MCF 10A (cell line): ENCODE measurements at regions not wholly inside any gene's neighbourhood (a gene's known extent, or its start where the extent isn't known, plus 50 kb on each side); places are given as distances from the start of the nearest gene placed in this dataset.

Experiments used
- BruUV-seq: library from RNA; stranded (reverse); fragments of 400-500 nt; replicated peaks from 2 replicates; lab custom pipeline; 2021; lab: Mats Ljungman, UMichigan
- CTCF ChIA-PET: fragments of 300-600 bp; sonication (Branson Sonifier 250); formaldehyde crosslinking; extraction: SDS; loops from one replicate; lab custom pipeline; 2021; ENCODE audit warnings: antibody characterized with exemption, inconsistent platforms; lab: Yijun Ruan, JAX
- POLR2A ChIA-PET: fragments of 300-600, 350-650 bp; sonication (Branson Sonifier 250); formaldehyde crosslinking; extraction: SDS; loops from one replicate; lab custom pipeline; 2020; ENCODE audit warnings: antibody characterized with exemption, inconsistent platforms; lab: Yijun Ruan, JAX
- DNase-seq: peaks from one replicate; pipeline ENCODE4 v3.0.0-alpha.2; 2018; ENCODE audit not compliant: unreplicated experiment
- H3K27ac Mint-ChIP-seq: one replicate; pipeline ENCODE4 v1.8.0; 2022; ENCODE audit warnings: mild to moderate bottlenecking, low read depth, mixed read lengths; ENCODE audit not compliant: unreplicated experiment
- H3K27me3 Mint-ChIP-seq: one replicate; pipeline ENCODE4 v1.8.0; 2022; ENCODE audit warnings: mixed read lengths; ENCODE audit not compliant: insufficient read depth, unreplicated experiment
- H3K36me3 Mint-ChIP-seq: one replicate; pipeline ENCODE4 v1.8.0; 2022; ENCODE audit warnings: mild to moderate bottlenecking, moderate library complexity, mixed read lengths; ENCODE audit not compliant: insufficient read depth, unreplicated experiment
- H3K4me1 Mint-ChIP-seq: one replicate; pipeline ENCODE4 v1.8.0; 2022; ENCODE audit warnings: mixed read lengths; ENCODE audit not compliant: insufficient read depth, unreplicated experiment
- H3K4me3 Mint-ChIP-seq: one replicate; pipeline ENCODE4 v1.8.0; 2022; ENCODE audit warnings: mild to moderate bottlenecking, moderate library complexity, mixed read lengths; ENCODE audit not compliant: unreplicated experiment
- H3K9me3 Mint-ChIP-seq: one replicate; pipeline ENCODE4 v1.8.0; 2022; ENCODE audit warnings: mixed read lengths; ENCODE audit not compliant: unreplicated experiment
- CTCF ChIP-seq: fragments of 200-600 bp; IDR thresholded peaks from one replicate; pipeline ENCODE4 v1.8.0; 2022; ENCODE audit warnings: antibody characterized with exemption, mild to moderate bottlenecking; ENCODE audit not compliant: unreplicated experiment
- intact Hi-C: fragments of 100-400 bp; cut with micrococcal nuclease; formaldehyde crosslinking; loops from 2 replicates; pipeline ENCODE4 v1.14.1; 2022

DNA sequence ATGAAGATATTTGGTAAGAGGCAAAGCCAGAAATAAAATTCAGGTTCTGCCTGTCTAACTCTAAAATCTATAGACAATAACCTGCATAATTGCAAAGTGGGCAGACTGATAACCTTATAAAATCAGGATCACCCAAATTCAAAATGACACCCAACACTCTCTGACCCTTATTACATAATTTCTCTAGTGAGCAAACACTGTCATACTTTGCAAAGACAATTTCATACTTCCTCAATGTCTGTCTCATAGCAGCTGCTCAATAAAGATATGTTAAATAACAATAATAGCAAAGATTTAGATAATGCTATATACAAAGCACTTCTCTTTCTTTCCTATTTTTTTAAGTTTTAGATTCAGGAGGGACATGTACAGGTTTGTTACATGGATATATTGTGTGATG lies 118.5 kb downstream of the UCHL5 start:
- Mint-ChIP-seq H3K27ac (no peak overlapping the region), H3K36me3 (no peaks in the 10 kb centered on the region), H3K4me1 (peaks cover 5% of the 10 kb centered on the region), H3K4me3 (no peak overlapping the region), H3K27me3 (no peaks in the 10 kb centered on the region), H3K9me3 (no peaks in the 10 kb centered on the region)
- DNase-seq: no peak
- POLR2A ChIA-PET: interaction anchor here (1.0 to 2.7 kb wide), 2 partner anchors 33 to 133 kb away, joined by 3 to 10 read pairs; no protein-coding TSS in a partner anchor
- no TSS peak for BruUV-seq
- TF ChIP-seq CTCF: no peak
- intact Hi-C loops: no loop called here
- CTCF ChIA-PET: interaction anchor here (1.5 kb wide), 1 partner anchor 33 kb away, joined by 10 read pairs; no protein-coding TSS in a partner anchor

GRCh38 chr1:192941722-192942411 lies 117.3 kb downstream of the UCHL5 start:
- intact Hi-C loops: no loop called here
- no peak overlapping the region for H3K4me3 Mint-ChIP-seq
- no peak for DNase-seq
- no peaks in the 10 kb centered on the region for H3K9me3 Mint-ChIP-seq
- no TSS peak for BruUV-seq
- no peaks in the 10 kb centered on the region for H3K27me3 Mint-ChIP-seq
- no peak overlapping the region for H3K27ac Mint-ChIP-seq
- no peaks in the 10 kb centered on the region for H3K36me3 Mint-ChIP-seq
- no peak for TF ChIP-seq CTCF
- peaks cover 5% of the 10 kb centered on the region for H3K4me1 Mint-ChIP-seq
- CTCF ChIA-PET: interaction anchor here (0.7 to 1.5 kb wide), 3 partner anchors 10 to 503 kb away, joined by 4 to 10 read pairs (median 5); no protein-coding TSS in a partner anchor
- POLR2A ChIA-PET: interaction anchor here (0.5 to 2.7 kb wide), 5 partner anchors 8 to 125 kb away, joined by 3 to 10 read pairs (median 3); no protein-coding TSS in a partner anchor

GRCh38 chr1:192943108-192943507 lies 116.1 kb downstream of the UCHL5 start:
- Mint-ChIP-seq H3K4me1 (peaks cover 5% of the 10 kb centered on the region), H3K4me3 (no peak overlapping the region), H3K36me3 (no peaks in the 10 kb centered on the region), H3K27ac (no peak overlapping the region), H3K9me3 (no peaks in the 10 kb centered on the region), H3K27me3 (no peaks in the 10 kb centered on the region)
- no peak for TF ChIP-seq CTCF
- no peak for DNase-seq
- intact Hi-C loops: no loop called here
- ChIA-PET POLR2A (interaction anchor here (0.5 to 1.8 kb wide), 6 partner anchors 8 to 127 kb away, joined by 3 to 7 read pairs (median 4); no protein-coding TSS in a partner anchor), CTCF (interaction anchor here (0.6 to 1.5 kb wide), 2 partner anchors 9 to 466 kb away, joined by 3 to 5 read pairs; no protein-coding TSS in a partner anchor)
- BruUV-seq: no TSS peak

GRCh38 chr1:192943522-192943921 lies 115.6 kb downstream of the UCHL5 start:
- Mint-ChIP-seq H3K27ac (no peak overlapping the region), H3K4me1 (peaks cover 5% of the 10 kb centered on the region), H3K36me3 (no peaks in the 10 kb centered on the region), H3K4me3 (no peak overlapping the region), H3K9me3 (no peaks in the 10 kb centered on the region), H3K27me3 (no peaks in the 10 kb centered on the region)
- no peak for TF ChIP-seq CTCF
- no peak for DNase-seq
- BruUV-seq: no TSS peak
- ChIA-PET CTCF (interaction anchor here (0.6 kb wide), 1 partner anchor 466 kb away, joined by 3 read pairs; no protein-coding TSS in a partner anchor), POLR2A (interaction anchor here (0.5 to 1.8 kb wide), 5 partner anchors 9 to 119 kb away, joined by 3 to 7 read pairs (median 5); no protein-coding TSS in a partner anchor)
- intact Hi-C loops: no loop called here
